Neural cell (in vitro differentiated cells): ENCODE measurements at regions not wholly inside any gene's neighbourhood (a gene's known extent, or its start where the extent isn't known, plus 50 kb on each side); places are given as distances from the start of the nearest gene placed in this dataset.

Source experiments
- CTCF ChIP-seq: fragments of 450-650 bp; IDR thresholded peaks from 2 replicates; pipeline ENCODE4 v1.5.1; 2014; ENCODE audit warnings: antibody characterized with exemption, mild to moderate bottlenecking, moderate library complexity; ENCODE audit not compliant: poor library complexity, severe bottlenecking
- MXI1 ChIP-seq: fragments of 450-650 bp; conservative IDR thresholded peaks from 2 replicates; pipeline ENCODE4 v1.6.1; 2014; ENCODE audit warnings: antibody characterized with exemption, mild to moderate bottlenecking; ENCODE audit not compliant: poor library complexity, severe bottlenecking
- POLR2AphosphoS5 ChIP-seq: IDR thresholded peaks from 2 replicates; pipeline ENCODE4 v1.6.1; 2012
- RAD21 ChIP-seq: fragments of 450-650 bp; conservative IDR thresholded peaks from 2 replicates; pipeline ENCODE4 v1.6.1; 2014; ENCODE audit warnings: antibody characterized with exemption, mild to moderate bottlenecking, moderate library complexity
- SMC3 ChIP-seq: fragments of 450-650 bp; conservative IDR thresholded peaks from 2 replicates; pipeline ENCODE4 v1.6.1; 2014; ENCODE audit warnings: antibody characterized with exemption, mild to moderate bottlenecking, moderate library complexity; ENCODE audit not compliant: poor library complexity
- TAF1 ChIP-seq: IDR thresholded peaks from 2 replicates; pipeline ENCODE4 v1.6.1; 2012; ENCODE audit warnings: low read depth

DNA sequence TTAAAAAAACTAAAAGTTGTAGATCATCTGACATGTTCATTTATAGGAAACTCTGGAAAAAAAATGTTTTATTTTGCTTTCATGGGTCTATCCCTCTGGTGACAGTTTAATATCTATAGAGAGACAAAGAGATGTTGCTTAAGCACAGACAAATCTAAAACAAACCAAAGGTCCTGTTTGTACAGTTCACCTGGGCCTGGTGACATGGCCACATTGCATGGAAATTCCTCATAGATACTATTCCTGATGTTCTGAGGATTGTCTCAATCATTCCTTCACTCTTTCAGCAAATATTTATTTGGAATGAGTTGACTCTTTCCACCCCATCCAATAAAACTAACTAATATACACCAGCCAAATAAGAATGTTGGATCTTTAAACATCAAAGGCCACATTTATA lies 259.1 kb upstream of the NOCT start:
- TF ChIP-seq CTCF = no peak
- no peak for TF ChIP-seq TAF1
- no peak for TF ChIP-seq MXI1
- no peak for TF ChIP-seq RAD21
- TF ChIP-seq POLR2AphosphoS5 = no peak
- no peak for TF ChIP-seq SMC3
